ENCODE measurements at regions not wholly inside any gene's neighbourhood (a gene's known extent, or its start where the extent isn't known, plus 50 kb on each side); places are given as distances from the start of the nearest gene placed in this dataset.

DNA sequence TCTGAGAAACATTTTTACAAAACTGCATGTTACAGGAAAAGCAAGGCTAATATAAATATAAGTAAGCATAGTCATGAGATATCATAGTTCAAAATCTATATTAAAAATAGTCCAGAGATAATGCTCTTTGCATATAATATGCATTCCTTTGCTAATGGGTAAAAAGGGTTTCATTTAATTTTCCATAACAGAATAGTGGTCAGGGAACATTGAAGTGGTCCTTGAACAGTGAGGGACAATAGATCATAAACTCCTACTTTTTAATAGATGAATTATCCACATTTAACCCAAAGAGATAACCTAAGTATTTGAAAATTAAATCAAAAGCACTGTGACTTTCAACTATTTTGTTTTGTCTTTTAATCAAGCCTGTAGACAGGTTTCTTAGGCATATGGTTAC is 243.1 kb upstream of the ADGRB3 start:
- no peak for DNase-seq (ENCODE audit: low spot score)

DNA sequence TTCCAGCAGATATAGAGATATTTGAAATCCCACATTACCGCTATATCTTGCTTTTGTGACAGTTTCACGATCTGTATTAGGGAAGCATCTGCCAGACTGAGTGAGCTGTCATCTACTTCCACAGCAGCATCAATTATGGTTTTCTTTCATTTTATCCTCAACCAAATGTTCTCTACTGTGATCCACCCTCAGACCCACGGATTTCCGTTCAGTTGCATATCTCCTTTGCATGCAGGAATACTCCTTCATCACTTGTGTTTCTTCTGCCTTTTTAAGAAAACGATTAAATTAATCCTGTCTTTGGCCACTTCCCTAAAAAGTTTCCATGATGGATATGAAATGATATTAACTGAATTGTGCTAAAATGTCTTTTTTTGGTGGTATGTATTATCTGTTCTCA is 262.1 kb upstream of the ADGRB3 start:
- DNase-seq (ENCODE audit: low spot score), result no peak

DNA sequence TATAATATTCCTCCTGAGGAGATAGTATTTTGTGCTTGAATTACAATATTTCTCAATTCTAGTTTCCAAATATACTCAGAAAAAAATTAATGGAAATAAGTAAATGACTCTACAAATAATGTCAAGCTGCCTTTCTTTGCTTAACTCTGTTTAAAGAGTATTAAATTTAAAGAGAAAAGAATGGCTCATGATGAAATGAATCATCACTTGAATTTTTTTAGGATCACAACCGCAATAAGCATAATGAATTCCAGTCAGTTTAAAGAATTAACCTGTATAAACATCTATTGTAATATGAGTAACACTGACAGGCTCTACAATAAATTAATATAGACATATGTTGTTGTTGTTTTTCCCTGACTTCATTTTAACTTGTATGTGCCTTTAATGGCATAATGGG is 266.2 kb upstream of the ADGRB3 start:
- no peak for DNase-seq (ENCODE audit: low spot score)

DNA sequence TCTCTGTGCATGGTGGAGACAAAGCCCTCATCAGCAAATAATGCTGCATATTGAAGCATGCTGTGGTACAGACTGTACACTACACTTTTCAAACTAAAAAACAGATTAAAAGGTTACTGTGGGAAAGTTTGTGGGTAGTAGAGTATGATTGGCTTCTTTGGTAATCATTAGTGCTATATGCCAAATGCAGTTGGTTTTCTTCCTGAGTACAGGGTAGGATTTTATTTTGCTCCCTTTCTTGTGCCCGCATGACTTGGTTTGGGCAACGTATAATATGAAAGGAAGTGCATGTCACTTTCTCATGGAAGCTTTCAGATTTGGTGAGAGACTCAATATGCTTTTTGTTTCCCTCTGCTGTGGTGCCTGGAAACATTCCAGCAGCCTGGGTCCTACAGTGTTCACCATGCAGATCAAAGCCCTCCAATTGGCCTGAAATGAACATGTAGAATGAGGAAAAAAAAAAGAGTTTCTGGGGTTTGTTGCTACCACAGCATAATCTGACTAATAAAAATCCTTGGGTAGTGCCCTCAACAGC is 270.7 kb upstream of the ADGRB3 start:
- no peak for DNase-seq (ENCODE audit: low spot score)

DNA sequence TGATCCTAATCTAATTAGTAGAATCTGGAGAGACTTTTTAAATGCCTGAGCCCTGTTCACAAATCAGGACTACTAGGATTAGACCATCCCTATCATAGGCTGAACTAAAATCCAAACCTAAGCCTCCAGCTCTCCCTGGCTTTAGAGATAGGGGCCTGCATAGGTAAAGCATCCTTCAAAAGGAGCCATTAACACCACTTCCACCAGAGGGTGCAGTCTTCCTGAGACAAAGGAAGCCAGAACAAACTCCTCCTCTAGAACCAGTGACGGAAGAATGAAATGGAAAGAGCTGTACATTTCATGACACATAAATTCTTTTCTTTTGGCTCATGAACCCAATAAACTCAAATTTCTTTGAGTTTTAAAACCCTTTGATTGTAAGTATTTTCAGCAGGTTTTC is 291.2 kb upstream of the ADGRB3 start:
- DNase-seq (ENCODE audit: low spot score), result no peak

DNA sequence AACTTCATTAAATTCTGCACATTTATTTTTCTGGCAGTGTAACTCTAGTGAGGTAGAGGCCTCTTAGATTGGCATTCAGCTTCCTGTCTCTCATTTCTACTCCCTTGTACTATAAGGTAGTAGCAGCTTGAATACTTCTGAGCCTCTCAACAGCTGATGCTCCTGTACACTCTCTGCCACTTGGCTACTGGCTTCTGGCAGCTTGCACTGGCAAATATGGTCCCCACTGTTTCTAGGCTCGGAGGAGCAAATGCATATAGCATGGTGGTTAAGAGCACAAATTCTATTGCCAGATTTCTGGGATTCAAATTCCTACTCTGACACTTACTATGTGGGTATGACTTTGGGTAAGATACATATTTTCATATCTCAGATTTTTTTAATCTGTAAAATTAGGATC is 292.8 kb upstream of the ADGRB3 start:
- no peak for DNase-seq (ENCODE audit: low spot score)

DNA sequence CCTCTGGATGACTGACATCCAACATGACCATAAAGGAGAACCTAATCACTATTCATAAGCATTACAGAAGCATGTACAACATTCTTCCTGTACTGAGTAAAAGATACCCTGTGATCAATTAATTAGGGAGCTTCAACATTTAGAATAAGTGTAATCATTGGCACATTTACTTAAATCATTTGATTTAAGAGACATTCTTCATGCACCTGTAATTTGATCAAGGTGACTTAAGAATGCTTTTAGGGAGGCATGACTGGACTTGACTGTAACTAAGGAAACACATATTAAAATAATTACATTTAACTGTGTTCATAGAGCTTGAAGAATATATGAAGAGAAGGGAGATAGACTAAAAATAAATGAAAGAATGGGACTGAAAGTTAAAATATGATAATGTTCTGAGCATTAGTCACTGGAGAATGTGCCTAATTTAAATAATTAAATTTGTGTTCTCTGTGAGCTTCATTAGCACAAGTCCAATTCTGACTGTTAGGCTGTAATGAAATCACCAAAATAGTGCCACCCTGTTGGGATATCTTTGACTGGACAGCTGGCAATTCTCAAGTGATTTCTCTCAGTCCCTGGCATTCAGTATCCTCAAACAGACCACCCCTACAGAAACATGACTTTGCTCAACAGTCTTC is 295.5 kb upstream of the ADGRB3 start:
- no peak for DNase-seq (ENCODE audit: low spot score)

DNA sequence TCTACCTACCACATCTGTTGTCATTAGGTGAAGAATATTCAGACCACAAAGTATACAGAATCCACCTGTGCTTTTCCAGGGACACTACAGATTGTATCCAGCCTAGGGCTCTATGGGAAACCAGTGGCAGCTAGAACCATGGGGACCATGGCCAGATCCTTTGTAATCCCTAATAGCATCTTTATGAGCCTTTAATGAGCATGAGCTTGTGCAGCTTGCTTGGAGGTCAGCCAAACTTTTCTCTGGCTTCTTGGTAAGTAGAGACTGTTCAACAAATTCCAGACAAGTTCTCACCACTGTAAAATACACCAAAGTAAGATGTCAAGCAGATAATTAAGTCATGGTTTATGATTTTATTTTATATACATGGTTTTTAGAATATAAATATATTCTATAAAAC is 301.6 kb upstream of the ADGRB3 start:
- DNase-seq (ENCODE audit: low spot score), result no peak

DNA sequence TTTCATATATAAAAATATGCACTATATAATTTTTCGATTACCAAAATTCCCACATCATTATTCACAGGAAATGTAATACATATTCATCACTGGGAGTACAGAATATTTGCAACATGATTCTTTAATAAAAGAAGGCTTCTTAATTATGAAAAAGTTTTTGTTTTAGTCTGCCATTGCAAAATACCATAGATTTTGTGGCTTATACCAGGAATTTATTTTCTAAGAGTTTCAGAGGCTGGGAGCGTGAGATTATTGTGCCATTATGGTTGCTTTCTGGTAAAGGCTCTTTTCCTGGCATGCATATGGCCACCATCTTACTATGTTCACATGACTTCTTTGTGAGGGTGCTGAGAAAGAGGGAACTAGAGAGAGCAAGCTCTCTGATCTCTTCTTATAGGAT is 306.9 kb upstream of the ADGRB3 start:
- no peak for DNase-seq (ENCODE audit: low spot score)

DNA sequence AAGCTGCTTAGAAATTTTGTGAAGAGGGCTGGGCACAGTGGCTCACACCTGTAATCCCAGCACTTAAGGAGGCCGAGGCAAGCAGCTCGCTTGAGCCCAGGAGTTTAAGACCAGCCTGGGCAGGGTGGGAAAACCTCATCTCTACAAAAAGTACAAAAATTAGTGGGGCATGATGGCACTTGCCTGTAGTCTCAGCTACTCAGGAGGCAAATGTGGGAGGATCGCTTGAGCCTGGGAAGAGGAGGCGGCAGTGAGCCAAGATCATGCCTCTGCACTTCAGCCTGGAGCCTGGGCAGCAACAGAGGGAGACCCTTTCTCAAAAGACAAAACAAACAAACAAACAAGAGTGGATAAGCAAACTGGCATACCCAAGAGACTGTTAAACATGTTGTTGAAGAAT is 308.3 kb upstream of the ADGRB3 start:
- DNase-seq (ENCODE audit: low spot score), result no peak

DNA sequence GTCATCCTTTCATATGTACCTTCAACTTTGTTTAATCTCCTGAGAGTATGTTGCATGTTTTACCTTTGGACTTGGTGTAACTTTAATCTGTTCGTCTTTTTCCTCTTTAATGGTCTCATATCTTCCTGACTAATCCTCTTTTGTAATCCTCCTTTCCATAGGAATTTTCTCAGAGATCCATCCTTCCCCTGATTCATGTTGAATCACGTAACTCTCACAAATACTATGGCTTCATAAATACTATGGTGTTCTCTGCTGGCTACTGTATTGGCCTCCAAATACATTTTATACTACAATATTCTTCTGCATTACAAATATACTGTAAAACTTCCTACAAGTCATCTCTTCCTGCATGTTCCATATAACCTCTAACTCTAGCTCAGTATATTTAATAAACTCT is 317.7 kb upstream of the ADGRB3 start:
- DNase-seq (ENCODE audit: low spot score), result no peak

DNA sequence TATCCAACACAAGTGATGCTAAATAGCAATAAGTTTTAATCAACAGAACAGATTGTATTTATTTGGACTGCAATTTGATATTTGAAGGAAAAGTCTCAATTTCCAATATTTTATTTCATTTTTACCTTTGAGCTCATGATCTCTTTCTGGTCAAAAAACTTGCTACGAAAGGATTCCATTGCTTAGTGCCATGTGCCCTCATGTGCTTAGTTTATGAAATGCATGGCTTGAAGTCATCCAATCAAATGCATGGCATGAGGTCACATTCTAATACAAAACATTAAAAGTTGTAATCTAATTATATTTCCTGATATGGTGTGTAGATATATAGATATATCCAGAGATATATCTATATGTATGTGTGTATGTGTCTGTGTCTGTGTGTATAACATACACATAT is 321.2 kb upstream of the ADGRB3 start:
- no peak for DNase-seq (ENCODE audit: low spot score)

DNA sequence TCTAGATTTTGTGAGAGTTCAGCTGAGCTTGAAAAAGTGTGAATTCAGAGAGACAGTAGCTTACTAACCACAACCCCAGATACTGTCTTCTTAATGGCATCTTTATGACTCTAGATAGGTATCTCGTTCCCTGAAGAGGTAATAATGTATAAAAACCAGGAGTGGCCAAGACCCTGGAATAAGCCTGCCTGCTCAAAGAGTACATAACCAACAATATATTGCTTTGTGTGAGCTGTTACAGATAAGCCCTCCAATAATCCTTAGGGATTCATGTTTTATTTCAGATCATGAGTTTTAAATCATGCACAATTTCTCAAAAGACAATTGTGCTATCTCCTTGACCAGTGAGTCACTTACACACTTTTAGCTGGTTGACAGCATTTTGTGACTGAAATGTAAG is 327.8 kb upstream of the ADGRB3 start:
- DNase-seq (ENCODE audit: low spot score), result no peak

DNA sequence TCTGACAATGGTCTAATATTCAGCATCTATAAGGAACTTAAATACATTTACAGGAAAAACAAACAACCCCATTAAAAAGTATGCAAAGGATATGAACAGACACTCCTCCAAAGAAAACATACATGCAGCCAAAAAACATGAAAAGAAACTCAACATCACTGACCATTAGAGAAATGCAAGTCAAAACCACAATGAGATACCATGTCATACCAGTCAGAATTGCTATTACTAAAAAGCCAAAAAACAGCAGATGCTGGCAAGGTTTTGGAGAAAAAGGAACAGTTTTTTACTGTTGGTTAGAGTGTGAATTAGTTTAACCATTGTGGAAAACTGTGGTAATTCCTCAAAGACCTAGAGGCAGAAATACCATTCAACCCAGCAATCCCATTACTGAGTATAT is 339.0 kb upstream of the ADGRB3 start:
- DNase-seq (ENCODE audit: low spot score), result no peak

DNA sequence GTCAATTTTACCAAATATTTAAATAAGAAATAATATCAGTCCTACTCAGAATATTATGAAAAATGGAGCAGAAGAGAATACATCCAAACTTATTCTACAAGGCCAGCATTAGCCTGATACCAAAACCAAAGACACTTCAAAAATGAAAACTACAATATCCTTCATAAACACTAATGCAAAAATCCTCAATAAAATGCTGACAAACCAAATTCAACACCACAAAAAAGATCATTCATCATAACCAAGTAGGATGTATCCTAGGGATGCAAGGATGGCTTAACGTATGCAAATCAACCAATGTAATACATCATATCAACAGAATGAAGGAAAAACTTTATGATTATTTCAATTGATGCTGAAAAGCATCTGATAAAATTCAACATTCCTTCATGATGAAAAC is 352.4 kb upstream of the ADGRB3 start:
- DNase-seq (ENCODE audit: low spot score), result no peak

DNA sequence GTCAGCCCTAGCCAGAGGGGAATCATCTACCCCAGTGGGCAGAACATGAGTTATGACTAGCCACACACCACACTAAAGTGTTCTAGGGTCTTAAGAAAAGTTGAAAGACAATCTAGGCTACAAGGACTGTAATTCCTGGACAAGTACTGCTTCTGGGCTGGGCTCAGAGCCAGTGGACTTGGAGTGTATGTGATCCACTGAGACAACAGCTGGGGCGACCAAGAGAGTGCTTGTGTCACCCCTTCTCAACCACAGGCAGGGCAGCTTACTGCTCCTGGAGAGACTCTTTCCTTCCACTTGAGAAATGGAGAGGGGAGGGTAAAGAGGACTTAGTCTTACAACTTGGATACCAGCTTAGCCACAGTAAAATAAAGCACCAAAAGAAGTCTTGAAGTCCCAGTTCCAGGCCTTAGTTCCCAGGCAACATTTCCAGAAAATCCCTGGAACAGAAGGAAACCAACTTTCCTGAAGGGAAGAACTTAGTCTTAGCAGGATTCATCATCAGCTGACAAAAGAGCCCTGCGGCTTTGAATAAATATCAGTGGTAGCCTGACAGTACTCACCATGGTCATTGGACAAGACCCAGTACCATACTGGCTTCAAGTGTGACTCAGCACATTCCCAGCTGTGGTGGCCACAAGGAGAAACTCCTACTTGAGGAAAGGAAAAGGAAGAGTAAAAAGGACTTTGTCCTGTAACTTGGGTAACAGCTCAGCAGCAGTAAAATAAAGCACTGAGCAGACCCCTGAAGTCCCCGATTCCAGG is 355.1 kb upstream of the ADGRB3 start:
- DNase-seq (ENCODE audit: low spot score), result no peak

DNA sequence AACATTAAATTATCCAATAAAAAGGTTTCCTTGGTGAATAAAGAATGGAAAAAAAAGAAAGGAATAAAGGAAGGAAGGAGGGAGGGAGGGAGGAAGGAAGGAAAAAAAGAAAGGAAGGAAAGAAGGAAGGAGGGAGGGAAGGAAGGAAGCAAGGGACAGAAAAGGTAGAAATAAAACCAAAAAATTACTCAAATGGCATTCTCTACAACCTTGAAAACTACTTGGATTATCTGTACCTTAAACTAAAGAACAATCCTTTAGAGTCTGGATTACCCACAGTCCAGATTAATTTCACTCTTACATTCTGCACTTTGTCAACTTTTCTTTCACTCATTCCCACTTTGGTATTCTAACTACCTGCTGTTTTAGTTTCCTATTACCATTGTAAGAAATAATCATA is 361.8 kb upstream of the ADGRB3 start:
- DNase-seq (ENCODE audit: low spot score), result no peak

DNA sequence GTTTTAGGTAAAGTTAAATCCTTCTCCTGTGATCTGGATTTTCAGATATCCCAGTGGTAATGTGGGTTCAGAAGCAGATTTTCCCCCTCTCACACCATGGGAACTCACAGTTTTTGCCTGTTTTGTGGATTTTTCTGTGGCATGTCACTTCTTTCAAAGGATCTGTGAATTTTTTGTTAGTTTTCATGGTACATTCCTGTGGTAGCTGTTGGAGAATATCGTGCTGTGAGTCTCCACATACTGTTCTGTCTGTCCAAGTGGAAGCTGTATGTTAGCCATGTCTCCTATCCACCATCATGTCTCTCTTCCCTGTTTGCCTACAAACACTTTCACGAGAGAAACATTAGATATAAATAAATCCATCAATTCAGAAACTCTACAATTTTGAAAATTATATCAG is 378.7 kb upstream of the ADGRB3 start:
- DNase-seq (ENCODE audit: low spot score), result no peak

DNA sequence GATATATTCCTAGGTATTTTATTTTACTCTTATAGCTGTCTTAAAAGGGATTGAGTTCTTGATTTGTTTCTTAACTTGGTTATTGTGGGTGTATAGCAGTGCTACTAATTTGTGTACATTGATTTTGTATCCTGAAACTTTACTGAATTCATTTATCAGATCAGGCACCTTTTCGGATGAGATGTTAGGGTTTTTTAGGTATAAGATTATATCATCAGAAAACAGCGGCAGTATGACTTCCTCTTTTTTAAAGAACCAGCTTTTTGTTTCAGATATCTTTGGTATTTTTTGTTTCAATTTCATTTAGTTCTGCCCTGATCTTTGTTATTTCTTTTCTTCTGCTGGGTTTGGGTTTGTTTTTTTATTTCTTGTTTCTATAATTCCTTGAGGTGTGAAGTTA is 382.4 kb upstream of the ADGRB3 start:
- DNase-seq (ENCODE audit: low spot score), result no peak

DNA sequence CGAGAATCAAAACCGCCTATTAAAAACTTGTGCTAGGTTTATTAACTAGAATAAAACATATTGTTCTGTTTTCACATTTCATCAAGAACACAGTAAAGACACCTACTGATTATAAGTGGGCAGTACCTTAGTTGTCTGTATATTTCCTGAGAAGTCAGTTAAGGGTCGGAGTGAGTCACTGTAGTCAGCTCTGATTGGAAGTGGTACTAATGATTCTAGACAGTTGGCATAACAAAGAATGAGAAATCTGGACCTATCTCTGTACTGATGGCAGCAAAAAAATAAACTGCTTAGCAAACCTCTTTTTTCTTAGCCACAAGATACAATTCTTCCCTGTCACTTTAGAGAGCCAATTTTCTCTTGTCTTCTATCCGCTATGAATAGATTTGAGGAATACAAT is 387.3 kb upstream of the ADGRB3 start:
- no peak for DNase-seq (ENCODE audit: low spot score)

DNA sequence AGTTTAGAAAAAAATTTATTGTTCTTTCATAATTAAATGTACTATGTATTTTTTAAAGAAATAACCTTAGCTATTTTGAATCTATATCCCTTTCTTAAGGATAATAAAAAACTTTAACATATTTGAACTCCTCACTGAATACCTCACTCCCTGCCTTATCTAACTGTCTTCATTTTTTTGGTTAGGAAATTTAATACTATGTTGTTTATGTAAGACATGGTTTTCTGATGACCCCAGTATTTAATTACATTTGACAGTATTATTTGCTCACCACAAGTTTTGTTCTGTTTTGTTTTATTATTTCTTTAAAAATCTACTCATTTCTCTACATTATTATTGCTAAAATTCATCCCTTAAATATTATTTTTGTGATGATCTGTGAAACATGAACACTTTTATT is 394.4 kb upstream of the ADGRB3 start:
- DNase-seq (ENCODE audit: low spot score), result no peak

DNA sequence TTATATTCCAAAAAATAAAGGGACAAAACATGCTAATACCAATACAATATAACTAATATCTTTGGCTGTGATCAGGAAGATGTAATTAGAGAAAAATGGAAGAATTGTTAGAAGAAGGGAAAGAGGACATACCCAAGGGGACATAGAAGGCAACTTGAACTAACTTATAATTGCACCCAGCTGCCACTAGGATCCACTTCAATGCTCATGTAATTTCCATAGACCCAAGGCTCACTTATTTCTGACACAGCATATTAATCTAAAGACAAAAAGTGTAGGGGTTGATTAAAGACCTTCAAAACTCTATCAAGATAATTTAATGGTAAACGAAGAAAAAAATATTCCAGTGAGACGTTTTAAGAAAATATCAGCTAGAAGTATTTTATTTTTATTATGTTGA is 396.0 kb upstream of the ADGRB3 start:
- no peak for DNase-seq (ENCODE audit: low spot score)

DNA sequence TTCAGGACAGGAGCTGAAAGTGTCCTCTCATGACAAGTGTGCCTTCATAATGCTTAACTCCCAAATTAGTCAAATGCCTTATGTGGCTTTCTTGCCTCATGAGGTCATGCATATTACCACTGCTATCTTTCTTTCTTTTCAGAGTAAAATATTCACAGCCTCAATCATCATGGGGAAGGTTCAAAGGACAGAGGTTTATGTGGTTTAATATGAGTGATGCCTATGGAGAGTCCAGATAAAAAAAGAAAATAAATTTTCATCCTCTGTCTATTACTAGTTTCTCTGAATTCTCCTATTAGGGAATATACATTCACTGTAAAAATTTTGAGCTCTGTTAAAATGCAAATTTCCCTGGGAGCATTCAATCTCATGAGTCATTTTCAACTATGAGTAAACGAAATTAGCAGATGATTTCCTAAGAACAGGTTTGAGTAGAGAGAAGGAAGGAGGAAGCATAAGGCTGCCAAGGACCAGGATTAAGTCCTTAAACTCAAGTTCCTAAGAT is 396.9 kb upstream of the ADGRB3 start:
- DNase-seq (ENCODE audit: low spot score), result no peak

DNA sequence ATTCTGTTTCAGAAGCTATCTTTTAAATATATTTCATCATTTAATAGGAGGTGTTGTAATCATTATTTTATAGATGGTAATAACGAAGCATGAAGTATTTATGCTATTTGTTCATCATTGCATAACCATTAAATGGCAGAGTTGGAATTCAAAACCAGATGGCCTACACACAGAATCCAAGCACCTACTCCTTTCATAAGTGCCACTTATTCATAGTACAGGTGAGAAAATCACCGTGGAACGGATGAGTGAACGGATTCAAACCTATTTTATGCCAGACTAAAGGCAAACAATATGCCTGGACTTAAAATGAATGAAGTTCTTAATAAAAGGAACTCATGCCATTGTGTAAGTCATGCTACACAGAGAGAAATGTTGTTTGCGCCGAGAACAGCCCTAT is 397.9 kb upstream of the ADGRB3 start:
- no peak for DNase-seq (ENCODE audit: low spot score)
